Mucosa of gallbladder (tissue), 1 donor: ENCODE measurements at regions not wholly inside any gene's neighbourhood (a gene's known extent, or its start where the extent isn't known, plus 50 kb on each side); places are given as distances from the start of the nearest gene placed in this dataset.
"Not testable (repeated sequence)": the region's sequence is repeated elsewhere in the genome, so short reads cannot be mapped to it uniquely, and the experiment has no call there.

Source experiments
- DNase-seq: peaks from one replicate; pipeline ENCODE4 v3.0.0-alpha.2; 2020; ENCODE audit warnings: low spot score
- donor health status: DM: no; HTN: no; CAD: no.

GRCh38 chr11:81987829-81988472, 745.7 kb downstream of the FAM181B start:
- peak; percentile 67 for DNase-seq

- no peak for DNase-seq
Measured at GRCh38 chr11:81986556-81987161, 747.0 kb downstream of the FAM181B start.

- DNase-seq: no peak
Measured at GRCh38 chr11:81979448-81979847, 754.2 kb downstream of the FAM181B start.

GRCh38 chr11:81975261-81975900, 758.3 kb downstream of the FAM181B start:
- DNase-seq: no peak

GRCh38 chr11:81970886-81971285, 762.8 kb downstream of the FAM181B start:
- no peak for DNase-seq

GRCh38 chr11:81967242-81967641, 766.4 kb downstream of the FAM181B start:
- no peak for DNase-seq

GRCh38 chr11:81966340-81966739, 767.3 kb downstream of the FAM181B start:
- DNase-seq: no peak

- DNase-seq: no peak
Measured at GRCh38 chr11:81963018-81963417, 770.6 kb downstream of the FAM181B start.

GRCh38 chr11:81960443-81960842, 773.2 kb downstream of the FAM181B start:
- no peak for DNase-seq

- no peak for DNase-seq
Measured at GRCh38 chr11:81959341-81959740, 774.3 kb downstream of the FAM181B start.

- DNase-seq: not testable (repeated sequence)
Measured at GRCh38 chr11:81954301-81954700, 779.4 kb downstream of the FAM181B start.

- DNase-seq: no peak
Measured at GRCh38 chr11:81946831-81947230, 786.8 kb downstream of the FAM181B start.

- DNase-seq: no peak
Measured at GRCh38 chr11:81942646-81943045, 791.0 kb downstream of the FAM181B start.

- DNase-seq: no peak
Measured at GRCh38 chr11:81941998-81942397, 791.7 kb downstream of the FAM181B start.

GRCh38 chr11:81932303-81932702, 801.4 kb downstream of the FAM181B start:
- no peak for DNase-seq

- no peak for DNase-seq
Measured at GRCh38 chr11:81920205-81920604, 813.5 kb downstream of the FAM181B start.

- DNase-seq: no peak
Measured at GRCh38 chr11:81916451-81916850, 817.2 kb downstream of the FAM181B start.

- DNase-seq: peak; percentile 42
Measured at GRCh38 chr11:81915045-81915444, 818.6 kb downstream of the FAM181B start.

GRCh38 chr11:81913793-81914192, 819.9 kb downstream of the FAM181B start:
- no peak for DNase-seq

GRCh38 chr11:81907996-81908395, 825.7 kb downstream of the FAM181B start:
- DNase-seq: no peak

GRCh38 chr11:81899156-81899555, 834.5 kb downstream of the FAM181B start:
- no peak for DNase-seq

- DNase-seq: no peak
Measured at GRCh38 chr11:81897639-81898038, 836.0 kb downstream of the FAM181B start.

GRCh38 chr11:81895258-81895657, 838.4 kb downstream of the FAM181B start:
- DNase-seq: no peak
